HG03139 (cell line): ENCODE measurements at regions not wholly inside any gene's neighbourhood (a gene's known extent, or its start where the extent isn't known, plus 50 kb on each side); places are given as distances from the start of the nearest gene placed in this dataset.

ENCODE experiments used
- ATAC-seq: cut with Tn5 transposase; IDR thresholded peaks from one replicate; pipeline ENCODE4 v1.9.1; 2021; ENCODE audit not compliant: unreplicated experiment

DNA sequence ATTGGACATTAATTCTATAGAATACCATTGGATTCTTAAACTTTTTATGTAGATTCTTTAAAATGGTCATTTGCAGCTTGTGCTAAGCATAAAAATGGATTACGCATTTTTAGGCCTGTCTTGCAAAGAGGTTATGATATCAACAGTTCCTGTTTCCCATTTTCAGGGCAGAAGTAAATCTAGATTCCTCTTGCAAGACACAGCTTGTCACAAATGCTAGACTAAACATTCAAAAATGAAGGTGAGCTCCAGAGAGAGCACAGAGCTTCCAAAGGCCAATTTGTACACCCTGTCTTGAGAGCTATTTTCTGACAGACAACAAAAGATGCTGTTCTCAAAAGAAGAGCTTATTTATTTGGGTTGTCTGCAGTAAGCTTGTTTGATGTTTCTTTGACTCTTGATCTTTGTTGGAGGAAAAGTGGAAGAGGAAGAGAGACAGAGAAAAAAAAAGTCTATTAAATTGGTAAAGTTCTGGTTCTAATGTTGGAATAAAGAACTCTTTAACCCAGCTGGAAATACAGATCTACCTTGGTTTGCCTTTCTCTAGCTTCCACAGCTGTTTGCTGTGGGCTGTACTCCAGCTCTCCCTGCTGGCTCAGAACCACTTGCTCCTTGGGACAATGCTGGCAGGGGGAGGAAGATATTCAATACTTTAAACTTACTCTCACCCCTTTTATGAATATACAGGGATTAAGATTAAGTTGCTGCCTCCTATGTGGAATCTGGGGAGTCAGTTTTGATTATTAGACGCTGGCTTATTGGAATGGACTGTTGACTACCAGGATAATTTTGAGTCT lies 651.8 kb downstream of the CDH11 start:
- ATAC-seq: no peak

DNA sequence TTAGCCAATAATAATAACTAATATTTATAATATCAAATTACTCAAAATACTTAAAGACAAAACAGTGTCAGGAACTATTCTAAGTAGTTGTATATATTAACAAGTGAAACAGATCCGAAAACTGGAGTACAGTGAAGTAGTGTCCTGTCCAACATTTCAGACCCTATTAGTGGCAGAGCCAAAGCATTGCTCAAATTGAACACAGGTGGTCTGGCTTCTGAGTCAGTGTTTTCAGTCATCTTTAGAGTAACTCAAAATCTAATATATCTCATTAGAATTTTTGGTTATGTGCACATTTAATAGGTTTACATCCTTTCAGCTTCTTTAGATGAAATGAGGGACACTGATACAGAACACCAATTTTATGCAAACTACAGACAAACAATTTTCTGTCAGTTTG lies 652.5 kb downstream of the CDH11 start:
- no peak for ATAC-seq

DNA sequence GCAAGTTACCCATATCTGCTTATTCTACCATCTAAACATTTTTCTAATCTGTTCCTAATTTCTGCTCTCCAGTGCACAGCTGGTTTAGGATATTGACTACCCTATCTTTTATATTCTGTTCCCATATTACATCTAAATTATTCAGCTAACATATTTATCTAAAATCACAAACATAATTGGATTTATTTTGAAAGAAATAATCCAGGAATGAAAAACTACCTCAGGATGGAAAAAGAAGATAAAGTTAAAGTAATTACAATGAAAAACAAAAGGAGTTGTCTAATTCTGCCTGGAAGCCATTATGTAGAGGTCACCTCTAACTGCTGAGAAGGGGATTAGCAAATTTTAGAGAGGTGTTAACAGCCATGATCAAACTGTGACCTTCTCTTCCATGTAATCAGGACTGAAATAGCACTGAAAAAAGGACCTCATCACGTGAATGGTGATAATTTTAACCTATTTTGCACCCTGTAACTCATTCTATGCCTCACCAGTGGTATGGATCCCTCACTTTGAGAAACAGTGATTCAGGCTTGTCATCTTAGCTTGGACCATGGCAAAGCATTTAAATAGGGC lies 653.3 kb downstream of the CDH11 start:
- no peak for ATAC-seq

DNA sequence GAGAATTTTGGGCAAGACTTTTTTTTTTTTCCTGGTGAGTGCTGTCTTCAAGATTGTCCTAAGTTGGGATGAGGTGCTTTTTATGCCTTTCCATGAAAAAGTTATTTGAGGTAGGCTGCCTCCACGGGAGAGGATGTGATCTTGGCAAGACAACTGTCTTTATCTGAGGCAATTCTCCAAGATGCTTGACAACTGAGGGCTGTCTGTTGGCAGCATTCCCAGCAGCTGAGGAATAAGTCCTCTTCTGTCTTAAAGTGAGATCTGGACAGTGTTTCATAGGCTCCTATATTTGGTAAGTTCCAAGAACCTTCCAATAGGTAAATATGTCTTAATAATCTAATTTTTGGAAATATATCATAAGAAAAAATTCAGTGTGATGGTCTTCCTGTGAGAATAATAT lies 662.0 kb downstream of the CDH11 start:
- ATAC-seq: no peak

DNA sequence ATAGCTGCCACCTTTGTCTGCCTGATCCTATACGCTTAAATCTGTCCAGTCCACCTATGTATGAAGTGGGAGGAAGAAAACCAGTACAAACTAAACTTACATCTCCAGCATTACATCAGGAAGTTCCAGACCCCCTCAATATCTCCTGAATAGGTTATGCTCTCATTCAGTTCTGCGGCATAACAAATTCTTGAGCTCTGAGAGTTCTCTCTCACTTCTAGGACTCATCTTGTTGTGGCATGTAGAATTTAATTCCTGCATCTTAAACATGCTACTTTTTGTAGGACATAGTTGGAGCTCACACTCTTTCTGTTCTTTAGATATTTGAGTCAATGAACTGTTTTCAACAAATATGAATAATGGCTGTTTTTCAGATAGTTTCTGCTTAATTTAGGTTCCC lies 662.5 kb downstream of the CDH11 start:
- no peak for ATAC-seq

DNA sequence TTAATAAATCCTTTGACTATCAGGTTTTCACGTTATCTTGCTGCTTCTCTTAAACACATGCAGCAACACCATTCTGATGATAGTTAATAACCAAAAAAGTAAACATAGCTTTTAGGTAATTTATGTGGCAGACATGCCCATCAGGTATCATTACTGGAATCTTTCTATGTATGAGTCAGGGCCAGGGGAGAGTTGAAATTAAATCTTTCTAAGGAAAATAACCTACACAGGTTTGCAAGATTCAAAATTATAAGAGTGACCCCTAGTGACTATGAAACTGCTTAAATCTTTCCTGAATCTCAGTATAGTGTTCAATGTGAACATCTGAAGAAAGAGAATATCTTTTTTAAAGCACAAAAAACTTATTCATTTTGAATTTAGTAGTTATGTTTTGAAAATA lies 666.6 kb downstream of the CDH11 start:
- ATAC-seq: no peak

DNA sequence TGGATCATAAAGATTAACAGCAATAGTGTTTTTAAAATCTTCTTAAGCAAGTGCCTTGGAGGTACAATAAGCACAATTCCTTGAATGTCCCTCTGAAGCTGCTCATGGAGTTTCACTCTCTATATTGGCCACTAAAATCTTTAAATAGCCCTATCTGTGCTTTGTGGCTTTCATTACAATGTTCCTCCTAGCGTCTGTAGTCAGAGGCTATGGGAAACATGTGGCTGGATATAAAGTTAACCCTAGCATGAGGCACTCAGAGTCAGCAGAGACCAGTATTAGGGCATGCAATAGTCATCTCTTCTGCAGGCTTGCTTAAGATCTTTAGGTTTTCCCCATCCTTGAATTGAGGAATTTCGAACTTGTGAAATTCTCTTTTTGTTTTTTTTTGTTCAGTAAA lies 668.2 kb downstream of the CDH11 start:
- ATAC-seq: no peak

DNA sequence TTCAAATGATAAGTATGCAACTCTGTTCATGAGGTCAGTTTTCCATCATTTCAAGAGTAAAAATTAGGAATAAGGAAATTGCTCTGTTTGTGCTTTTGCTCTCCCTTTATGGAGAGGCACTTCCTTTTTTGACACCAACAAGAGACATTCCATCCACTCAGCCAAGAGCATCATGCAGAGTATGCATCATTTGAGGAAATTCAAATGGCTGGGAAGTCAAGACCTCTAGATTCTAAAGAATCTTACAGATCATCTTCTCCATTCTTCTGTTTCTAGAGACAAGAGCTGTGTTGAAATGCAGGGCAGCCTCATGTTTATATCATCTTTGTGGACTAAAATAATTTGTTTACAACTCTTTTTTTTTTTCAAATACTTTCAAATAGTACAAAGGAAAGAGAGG lies 669.4 kb downstream of the CDH11 start:
- ATAC-seq: no peak

DNA sequence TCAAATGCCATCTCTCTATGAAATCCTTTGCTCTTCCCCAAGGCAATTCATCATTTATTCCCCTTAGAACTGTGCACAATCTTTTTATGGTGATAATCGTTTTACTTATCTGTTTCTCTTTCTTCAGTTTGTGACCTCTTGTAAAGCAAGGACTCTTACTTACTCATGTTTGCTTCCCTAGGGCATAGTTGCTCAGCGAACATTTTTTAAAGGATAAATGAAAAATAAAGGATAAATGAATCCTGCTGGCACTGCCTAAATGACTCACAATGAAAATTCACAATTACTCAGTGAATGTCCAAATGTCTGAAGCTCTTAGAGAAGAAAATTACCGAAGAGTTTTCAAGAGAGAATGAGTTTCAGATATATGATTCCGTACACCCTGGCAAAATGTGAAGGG lies 671.7 kb downstream of the CDH11 start:
- no peak for ATAC-seq

DNA sequence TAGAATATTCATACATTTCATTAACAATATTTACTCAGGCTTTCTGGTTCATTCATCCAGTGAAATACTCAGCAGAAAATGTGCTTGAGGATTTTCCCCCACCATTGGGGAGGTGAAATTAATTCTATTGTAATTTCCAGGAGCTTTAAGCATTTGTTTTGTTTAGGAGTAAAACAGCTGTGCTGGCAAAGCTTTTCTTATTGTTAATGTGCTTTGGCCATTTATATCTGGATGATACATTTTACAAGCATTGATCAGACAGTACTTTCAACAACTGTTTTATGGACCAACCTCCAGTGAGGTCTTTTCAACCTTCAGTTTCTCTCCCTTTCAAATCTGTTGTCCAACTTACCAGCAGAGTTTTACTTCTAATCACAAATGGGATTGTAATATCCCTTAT lies 672.4 kb downstream of the CDH11 start:
- ATAC-seq: no peak

DNA sequence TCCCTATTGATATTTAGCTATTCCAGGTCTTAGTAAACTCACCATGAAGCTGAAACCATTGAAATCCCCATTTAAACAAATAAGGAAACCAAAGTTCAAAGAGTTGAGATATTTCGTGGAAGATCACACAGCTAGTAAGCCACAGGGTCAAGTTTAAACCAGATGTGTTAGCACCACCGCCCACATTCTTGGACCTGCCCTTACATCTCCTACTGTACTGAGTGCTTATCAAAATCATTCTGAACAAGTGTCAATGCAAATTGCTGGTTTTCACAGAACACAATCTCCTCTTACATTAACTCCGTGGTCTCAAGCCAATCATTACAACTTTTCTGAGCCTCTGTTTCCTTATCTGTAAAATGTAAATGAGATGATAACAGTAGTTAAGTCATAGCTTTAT lies 676.2 kb downstream of the CDH11 start:
- ATAC-seq: no peak

DNA sequence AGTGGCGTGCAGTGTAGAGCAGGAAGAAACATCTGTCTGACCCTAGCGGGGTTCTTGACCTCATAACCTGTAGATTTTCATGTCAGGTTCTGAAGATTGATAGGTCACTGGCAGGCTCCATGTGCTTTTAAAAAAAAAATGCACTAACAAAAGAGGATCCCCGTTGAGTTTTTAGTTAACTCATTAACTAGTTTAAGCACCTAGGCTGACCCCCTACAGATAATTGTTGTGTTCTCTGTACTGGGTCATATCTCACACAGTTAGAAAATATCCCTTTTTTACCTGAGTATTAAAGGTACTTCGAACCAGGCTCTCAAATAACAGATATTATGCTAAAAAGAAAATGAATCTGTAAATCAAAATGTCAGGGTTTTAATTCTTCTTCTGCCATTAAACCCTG lies 676.6 kb downstream of the CDH11 start:
- ATAC-seq: no peak

DNA sequence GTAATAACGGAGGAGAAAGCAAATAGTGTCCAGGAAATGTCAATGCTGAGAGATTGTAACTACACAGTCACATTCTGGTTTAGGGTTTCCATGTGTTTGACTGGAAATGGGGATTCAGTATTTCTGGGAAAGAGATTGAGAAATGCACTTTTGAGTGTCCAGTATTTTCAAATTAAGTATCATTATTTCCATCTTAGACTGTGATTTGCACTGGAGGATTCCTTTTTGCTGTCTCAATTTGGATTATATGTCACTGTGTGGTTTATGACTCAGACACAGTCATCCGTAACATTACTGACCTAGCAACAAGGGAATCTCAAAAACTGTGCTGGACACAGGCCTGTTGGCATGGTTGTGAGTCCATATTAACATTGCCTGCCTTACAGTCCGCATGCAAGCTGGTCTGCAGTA lies 681.4 kb downstream of the CDH11 start:
- ATAC-seq: no peak

DNA sequence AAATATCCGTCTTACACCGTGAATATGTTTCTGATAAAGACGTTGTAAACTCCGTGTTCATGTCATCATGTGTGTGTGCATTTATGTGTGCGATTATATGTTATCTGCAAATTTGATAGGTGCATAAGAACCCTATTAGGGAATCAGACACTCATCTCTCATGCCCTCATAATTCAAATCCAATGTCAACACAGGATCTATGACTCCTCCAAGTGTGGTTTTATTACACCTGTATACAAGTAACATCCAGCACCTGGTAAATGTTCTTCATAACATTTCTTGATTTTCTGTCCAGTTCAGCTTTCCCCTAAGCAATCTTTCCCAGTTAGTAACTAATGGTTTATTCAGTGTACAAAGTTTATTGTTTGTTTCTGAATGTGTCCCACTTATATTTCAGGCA lies 681.9 kb downstream of the CDH11 start:
- no peak for ATAC-seq

DNA sequence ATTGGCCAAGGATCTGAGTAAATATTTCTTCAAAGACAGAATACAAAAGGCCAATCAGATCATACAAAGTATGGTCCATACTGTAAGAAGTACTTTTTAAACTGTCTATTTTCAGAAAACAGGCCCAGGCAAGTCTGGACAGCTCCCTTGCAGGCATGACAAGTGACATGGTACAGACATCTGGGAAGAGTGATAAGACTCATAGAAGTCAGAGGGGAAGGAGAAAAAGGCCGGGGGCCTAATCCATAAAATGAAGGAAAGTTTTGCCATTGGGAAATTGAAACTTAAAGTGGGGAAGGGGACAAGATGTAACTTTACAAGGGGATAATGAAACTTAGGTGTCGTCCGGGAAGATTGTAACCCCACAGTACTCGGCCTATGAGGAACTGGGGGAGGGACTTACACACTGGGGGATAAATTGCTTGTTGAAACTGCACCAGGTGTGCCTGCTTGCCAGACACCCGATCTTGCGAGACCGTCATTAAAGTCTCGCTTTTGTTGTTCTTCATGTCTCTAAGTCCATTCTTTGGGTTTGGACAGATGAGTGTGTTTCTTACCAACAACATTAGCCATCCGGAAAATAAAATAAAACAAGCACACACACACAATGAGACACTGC lies 684.0 kb downstream of the CDH11 start:
- ATAC-seq: no peak

DNA sequence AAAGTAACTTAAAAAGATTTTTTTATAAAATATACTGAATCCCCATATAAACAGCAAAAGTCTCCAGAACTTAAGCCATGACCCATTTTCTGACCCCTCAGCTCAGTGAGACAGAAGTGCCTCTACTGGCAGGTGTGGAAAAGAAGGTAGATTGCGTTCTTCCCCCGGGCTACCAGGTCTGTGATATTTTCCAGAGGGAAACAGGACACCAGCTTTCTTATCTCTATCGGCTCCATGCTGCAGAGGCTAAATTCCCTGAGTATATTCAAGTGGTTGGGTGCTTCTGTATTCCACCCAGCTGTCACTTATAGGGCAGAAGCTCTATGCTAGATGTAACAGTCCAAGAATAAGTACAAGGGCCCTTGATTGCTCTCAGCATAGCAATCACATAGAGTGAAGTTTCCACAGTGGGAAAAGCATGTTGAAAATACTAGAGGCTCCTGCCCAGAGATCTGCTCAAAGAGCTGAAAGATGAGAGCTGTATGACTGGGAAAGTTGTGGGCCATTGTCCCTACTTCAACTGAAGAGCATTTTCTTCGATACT lies 687.3 kb downstream of the CDH11 start:
- ATAC-seq: no peak

DNA sequence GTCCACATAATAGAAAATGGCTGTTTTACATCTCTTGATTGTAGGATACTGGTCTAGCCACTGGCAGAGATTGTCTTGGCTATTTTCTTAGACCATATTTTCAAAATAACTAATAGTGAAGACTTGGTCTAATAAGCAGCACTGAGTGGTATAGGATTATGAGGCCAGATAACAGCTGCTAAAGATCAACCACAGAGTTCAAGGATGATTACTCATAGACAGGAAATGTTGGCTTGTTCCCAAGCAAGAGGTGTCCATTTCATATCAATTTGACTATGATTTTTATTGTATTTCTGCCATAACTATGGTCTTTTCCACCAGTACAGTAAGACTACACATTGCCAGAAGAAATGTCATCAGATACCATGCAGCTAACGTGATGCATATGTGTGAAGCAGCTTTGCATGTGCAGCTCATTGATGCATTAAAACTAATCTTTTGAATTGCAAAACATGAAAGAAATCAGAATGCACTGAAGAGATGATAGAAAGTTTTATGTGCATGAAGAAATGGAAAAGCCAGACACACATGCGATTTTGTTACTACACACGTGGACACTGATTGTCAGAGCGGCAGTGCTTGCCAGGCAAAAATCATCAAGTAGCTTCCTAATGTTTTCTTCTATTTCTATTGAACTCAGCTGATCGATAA lies 693.3 kb downstream of the CDH11 start:
- ATAC-seq: no peak

DNA sequence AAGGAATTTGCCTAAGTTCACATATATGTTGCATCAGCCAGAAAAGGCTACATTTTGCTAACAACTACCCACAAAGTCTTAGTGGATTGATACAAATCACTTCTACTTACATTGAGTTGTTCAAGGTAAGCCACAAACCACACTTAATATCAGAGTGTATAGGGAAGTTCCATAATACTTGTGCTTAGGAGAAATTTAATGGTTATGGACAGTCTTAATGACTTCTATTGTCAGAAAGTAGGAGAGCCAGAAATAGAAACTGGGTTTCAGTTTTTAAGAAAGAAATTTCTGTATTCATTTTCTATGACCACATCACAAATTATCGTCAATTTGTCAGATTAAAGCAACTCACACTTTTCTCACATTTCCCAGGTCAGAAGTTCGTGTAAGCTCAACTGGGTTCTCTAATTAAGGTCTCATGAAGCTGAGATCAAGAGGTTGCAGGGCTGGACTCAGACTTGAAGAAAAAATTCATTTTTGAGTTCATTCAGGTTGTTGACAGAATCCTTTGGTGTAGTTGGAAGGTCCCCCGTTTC lies 695.7 kb downstream of the CDH11 start:
- no peak for ATAC-seq

DNA sequence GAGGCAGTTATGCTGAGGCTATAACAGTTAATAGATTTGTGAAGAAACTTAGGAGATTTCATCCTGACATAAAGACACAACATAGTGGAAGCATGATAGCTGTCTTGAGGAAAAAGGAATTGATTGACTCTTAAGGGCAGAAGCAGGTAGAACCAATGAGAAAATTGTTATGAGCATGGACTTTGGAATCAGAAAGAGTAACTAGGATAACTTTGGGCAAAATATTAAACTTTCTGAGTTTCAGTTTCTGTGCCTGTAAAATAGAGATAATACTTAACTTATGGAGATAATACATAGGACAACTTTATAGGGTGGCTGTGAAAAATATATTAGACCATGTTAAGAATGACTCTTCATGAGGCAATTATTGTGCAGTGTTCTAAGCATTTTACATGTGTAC lies 696.5 kb downstream of the CDH11 start:
- no peak for ATAC-seq

DNA sequence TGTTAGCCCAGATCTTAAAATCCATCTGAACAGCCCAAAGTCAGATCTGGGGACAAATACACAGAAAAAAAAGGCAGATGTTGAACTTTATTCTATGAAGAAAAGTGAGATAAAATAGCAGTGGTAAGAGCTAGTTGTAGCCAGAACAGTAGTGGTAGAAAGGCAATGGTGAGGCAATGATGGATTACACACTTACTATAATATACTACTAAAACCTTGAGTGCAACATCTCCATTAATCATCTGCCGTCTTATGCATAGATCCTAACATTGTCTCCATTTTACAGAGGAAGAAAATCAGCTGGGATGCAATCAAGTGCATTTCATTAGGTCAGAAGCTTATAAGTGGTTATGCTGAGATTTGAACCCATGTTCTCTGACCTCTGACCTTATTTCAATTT lies 699.6 kb downstream of the CDH11 start:
- ATAC-seq: no peak

DNA sequence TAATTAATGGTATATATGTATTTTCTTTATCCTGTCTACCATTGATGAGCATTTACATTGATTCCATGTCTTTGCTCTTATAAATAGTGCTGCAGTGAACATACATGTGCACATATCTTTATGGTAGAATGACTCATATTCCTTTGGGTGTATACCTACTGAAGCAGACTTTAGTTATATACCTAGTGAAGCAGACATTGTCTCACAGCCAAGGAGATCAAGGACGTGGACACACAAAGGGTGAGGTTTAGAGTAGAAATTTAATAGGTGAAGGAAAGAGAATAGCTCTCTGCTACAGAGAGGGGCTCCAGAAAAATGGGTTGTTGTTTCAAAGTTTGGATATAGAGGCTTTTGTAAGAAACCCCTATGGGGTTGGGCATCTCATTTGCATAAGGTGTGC lies 700.3 kb downstream of the CDH11 start:
- ATAC-seq: no peak

DNA sequence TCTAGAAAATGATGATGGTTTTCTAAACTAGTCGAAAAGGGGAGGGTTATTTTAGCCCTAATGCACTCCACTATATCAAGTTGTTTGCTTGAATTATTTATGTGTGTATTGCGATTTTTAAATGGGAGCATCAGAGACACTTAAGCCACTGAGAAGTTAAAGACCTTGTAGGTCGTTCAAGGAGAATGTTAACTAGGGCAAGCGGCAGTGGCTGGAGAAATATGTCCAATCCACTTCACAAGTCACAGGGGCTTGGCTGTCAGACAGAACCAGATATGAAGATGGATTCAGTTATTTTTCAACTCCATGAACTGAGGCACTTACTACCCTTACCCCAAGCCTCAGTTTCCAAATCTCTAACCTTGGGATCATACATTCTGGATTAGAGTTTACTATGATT lies 702.0 kb downstream of the CDH11 start:
- no peak for ATAC-seq
